A673 (cell line): ENCODE measurements at regions not wholly inside any gene's neighbourhood (a gene's known extent, or its start where the extent isn't known, plus 50 kb on each side); places are given as distances from the start of the nearest gene placed in this dataset.
"Not testable (repeated sequence)": the region's sequence is repeated elsewhere in the genome, so short reads cannot be mapped to it uniquely, and the experiment has no call there.

Experiments
- BruUV-seq: library from RNA; stranded (reverse); fragments of 400-500 nt; replicated peaks from 2 replicates; lab custom pipeline; 2021; lab: Mats Ljungman, UMichigan
- CTCF ChIA-PET: fragments of 300-600 bp; sonication (Branson Sonifier 250); formaldehyde crosslinking; loops from one replicate; lab custom pipeline; 2022; ENCODE audit warnings: antibody characterized with exemption; lab: Charles Lee
- POLR2A ChIA-PET: fragments of 300-600 bp; sonication (Branson Sonifier 250); formaldehyde crosslinking; loops from one replicate; lab custom pipeline; 2022; ENCODE audit warnings: antibody characterized with exemption; ENCODE audit not compliant: low non-redundant PET; lab: Charles Lee
- DNase-seq: peaks from one replicate; pipeline ENCODE4 v3.0.0-alpha.2; 2015; ENCODE audit warnings: low spot score
- H3K27ac ChIP-seq: fragments of 200-600 bp; sonication (generic); 2 replicates; pipeline ENCODE4 v1.5.1; 2016; ENCODE audit warnings: mixed run types, low read depth, mild to moderate bottlenecking, mixed read lengths, antibody characterized with exemption, low read length; ENCODE audit not compliant: poor library complexity, severe bottlenecking
- H3K27me3 ChIP-seq: fragments of 200-600 bp; sonication (generic); replicated peaks from 2 replicates; pipeline ENCODE4 v1.6.1; 2017; ENCODE audit warnings: mixed run types, low read depth, mild to moderate bottlenecking, mixed read lengths, antibody characterized with exemption, low read length; ENCODE audit not compliant: insufficient read depth, poor library complexity
- H3K36me3 ChIP-seq: fragments of 200-600 bp; sonication (generic); 2 replicates; pipeline ENCODE4 v1.6.1; 2016; ENCODE audit warnings: mixed run types, mild to moderate bottlenecking, mixed read lengths, antibody characterized with exemption, low read length; ENCODE audit not compliant: insufficient read depth, poor library complexity, severe bottlenecking
- H3K4me1 ChIP-seq: fragments of 200-600 bp; sonication (generic); 2 replicates; pipeline ENCODE4 v1.6.1; 2017; ENCODE audit warnings: mixed run types, mild to moderate bottlenecking, mixed read lengths, antibody characterized with exemption, low read length; ENCODE audit not compliant: insufficient read depth, poor library complexity, severe bottlenecking
- H3K4me3 ChIP-seq: fragments of 200-600 bp; sonication (generic); 2 replicates; pipeline ENCODE4 v1.5.1; 2016; ENCODE audit warnings: low read depth, mixed run types, mild to moderate bottlenecking, mixed read lengths, low read length; ENCODE audit not compliant: poor library complexity, severe bottlenecking
- H3K9me3 ChIP-seq: fragments of 200-600 bp; sonication (generic); 2 replicates; pipeline ENCODE4 v1.6.1; 2016; ENCODE audit warnings: mixed run types, low read depth, mild to moderate bottlenecking, mixed read lengths, antibody characterized with exemption, low read length; ENCODE audit not compliant: poor library complexity, severe bottlenecking
- EZH2 ChIP-seq: fragments of 200-600 bp; sonication (generic); IDR thresholded peaks from 2 replicates; pipeline ENCODE4 v1.6.1; 2017; ENCODE audit warnings: borderline replicate concordance, low read depth, mild to moderate bottlenecking, mixed read lengths, antibody characterized with exemption, low read length; ENCODE audit not compliant: poor library complexity, severe bottlenecking
- intact Hi-C: fragments of 100-400 bp; cut with micrococcal nuclease; formaldehyde crosslinking; loops from one replicate; pipeline ENCODE4 v1.10.0; 2022; ENCODE audit not compliant: unreplicated experiment
- TF ChIP-seq, protein P1 (sequence below): fragments of 300-800, 200-600 bp; sonication (generic); conservative IDR thresholded peaks from 2 replicates; pipeline ENCODE4 v1.5.1; 2017; ENCODE audit warnings: low read depth, mild to moderate bottlenecking, antibody characterized with exemption, low read length, moderate library complexity, mixed read lengths

DNA sequence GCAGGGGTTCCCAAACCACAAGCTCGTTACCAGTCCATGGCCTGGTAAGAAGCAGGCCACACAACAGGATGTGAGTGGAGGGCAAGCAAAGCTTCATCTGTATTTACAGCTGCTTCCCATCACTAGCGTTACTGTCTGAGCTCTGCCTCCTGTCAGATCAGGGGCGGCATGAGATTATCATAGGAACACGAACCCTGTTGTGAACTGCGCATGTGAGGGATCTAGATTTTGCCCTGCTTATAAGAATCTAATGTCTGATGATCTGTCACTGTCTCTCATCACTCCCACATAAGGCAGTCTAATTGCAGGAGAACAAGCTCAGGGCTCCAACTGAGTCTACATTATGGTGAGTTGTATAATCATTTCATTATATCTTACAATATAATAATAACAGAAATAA lies 677.4 kb upstream of the SLITRK6 start:
- Histone ChIP-seq H3K36me3 (no peaks in the 10 kb centered on the region), H3K4me1 (peaks cover 5% of the 10 kb centered on the region), H3K27ac (no peak overlapping the region), H3K4me3 (no peak overlapping the region), H3K9me3 (no peaks in the 10 kb centered on the region), H3K27me3 (no peaks in the 10 kb centered on the region)
- no TSS peak for BruUV-seq
- POLR2A ChIA-PET, result no interaction called here
- no peak for TF ChIP-seq EZH2
- TF ChIP-seq, protein P1, sequence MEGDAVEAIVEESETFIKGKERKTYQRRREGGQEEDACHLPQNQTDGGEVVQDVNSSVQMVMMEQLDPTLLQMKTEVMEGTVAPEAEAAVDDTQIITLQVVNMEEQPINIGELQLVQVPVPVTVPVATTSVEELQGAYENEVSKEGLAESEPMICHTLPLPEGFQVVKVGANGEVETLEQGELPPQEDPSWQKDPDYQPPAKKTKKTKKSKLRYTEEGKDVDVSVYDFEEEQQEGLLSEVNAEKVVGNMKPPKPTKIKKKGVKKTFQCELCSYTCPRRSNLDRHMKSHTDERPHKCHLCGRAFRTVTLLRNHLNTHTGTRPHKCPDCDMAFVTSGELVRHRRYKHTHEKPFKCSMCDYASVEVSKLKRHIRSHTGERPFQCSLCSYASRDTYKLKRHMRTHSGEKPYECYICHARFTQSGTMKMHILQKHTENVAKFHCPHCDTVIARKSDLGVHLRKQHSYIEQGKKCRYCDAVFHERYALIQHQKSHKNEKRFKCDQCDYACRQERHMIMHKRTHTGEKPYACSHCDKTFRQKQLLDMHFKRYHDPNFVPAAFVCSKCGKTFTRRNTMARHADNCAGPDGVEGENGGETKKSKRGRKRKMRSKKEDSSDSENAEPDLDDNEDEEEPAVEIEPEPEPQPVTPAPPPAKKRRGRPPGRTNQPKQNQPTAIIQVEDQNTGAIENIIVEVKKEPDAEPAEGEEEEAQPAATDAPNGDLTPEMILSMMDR, result no peak
- CTCF ChIA-PET, result no interaction called here
- intact Hi-C loops, result no loop called here
- DNase-seq, result no peak

DNA sequence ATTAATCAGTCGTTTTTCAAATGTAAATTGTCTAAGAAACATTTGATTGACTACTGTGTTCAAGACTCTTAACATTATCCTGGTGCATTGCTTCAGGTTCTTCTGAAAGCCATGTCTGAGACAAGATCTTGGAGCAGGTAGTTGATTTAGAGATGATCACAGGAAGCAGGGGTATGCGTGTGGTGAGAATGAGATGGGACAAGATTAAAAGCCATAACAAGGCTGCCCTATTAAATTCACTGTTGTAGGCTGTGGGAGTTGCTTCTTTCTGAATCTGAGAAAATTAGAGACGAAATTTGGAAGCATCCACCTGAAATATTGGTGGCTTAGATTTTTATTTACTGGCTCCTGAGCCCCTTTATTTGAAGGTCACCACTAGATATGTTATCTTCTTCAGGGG lies 687.4 kb upstream of the SLITRK6 start:
- ChIA-PET POLR2A (no interaction called here), CTCF (no interaction called here)
- TF ChIP-seq, protein P1, result no peak
- no peak for TF ChIP-seq EZH2
- no peak for DNase-seq
- H3K27me3 ChIP-seq, result no peaks in the 10 kb centered on the region
- no peaks in the 10 kb centered on the region for H3K4me1 ChIP-seq
- no peaks in the 10 kb centered on the region for H3K36me3 ChIP-seq
- no TSS peak for BruUV-seq
- intact Hi-C loops, result no loop called here
- no peak overlapping the region for H3K4me3 ChIP-seq
- no peak overlapping the region for H3K27ac ChIP-seq
- no peaks in the 10 kb centered on the region for H3K9me3 ChIP-seq

DNA sequence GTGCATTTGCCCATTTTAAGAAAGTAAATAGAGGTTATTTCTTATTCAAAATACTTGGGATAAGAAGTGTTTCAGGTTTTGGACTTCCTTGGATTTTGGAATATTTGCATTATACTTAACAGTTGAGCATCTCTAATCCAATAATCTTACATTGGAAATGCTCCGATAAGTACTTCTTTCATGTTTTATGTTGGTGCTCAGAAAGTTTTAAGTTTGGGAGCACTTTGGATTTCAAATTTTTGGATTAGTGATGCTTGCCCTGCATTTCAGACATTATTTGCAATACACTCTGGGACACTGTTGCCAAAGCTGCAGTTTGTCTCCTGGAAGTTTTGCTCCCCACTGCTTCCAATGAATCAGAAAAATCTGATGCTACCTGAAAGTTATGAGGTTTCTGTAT lies 691.9 kb upstream of the SLITRK6 start:
- Histone ChIP-seq H3K4me1 (no peaks in the 10 kb centered on the region), H3K36me3 (no peaks in the 10 kb centered on the region), H3K27ac (no peak overlapping the region), H3K27me3 (no peaks in the 10 kb centered on the region), H3K9me3 (no peaks in the 10 kb centered on the region), H3K4me3 (no peak overlapping the region)
- DNase-seq, result no peak
- ChIA-PET POLR2A (no interaction called here), CTCF (no interaction called here)
- intact Hi-C loops, result no loop called here
- TF ChIP-seq EZH2, result no peak
- TF ChIP-seq, protein P1, result no peak
- BruUV-seq, result no TSS peak

DNA sequence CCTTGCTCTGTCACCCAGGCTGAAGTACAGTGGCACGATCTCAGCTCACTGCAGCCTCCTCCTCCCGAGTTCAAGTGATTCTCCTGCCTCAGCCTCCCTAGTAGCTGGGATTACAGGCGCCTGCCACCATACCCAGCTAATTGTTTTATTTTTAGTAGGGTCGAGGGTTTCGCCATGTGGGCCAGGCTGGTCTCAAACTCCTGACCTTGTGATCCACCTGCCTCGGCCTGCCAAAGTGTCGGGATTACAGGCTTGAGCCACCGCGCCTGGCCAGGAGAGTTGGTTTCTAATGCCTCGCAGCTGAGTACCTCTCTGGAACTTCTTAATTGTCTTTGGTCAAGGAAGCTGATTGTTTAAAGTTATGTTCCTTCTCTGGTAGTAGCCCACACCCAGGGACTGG lies 702.7 kb upstream of the SLITRK6 start:
- intact Hi-C loops, H3K9me3 ChIP-seq, BruUV-seq, H3K27me3 ChIP-seq, H3K36me3 ChIP-seq, H3K4me1 ChIP-seq, H3K4me3 ChIP-seq, CTCF ChIA-PET, DNase-seq, H3K27ac ChIP-seq, POLR2A ChIA-PET: not testable (repeated sequence)
